Type B pancreatic cell (in vitro differentiated cells): ENCODE measurements at regions not wholly inside any gene's neighbourhood (a gene's known extent, or its start where the extent isn't known, plus 50 kb on each side); places are given as distances from the start of the nearest gene placed in this dataset.

Experiments used
- DNase-seq: peaks from one replicate; pipeline ENCODE4 v3.0.0; 2021; ENCODE audit warnings: mixed read lengths; ENCODE audit not compliant: unreplicated experiment; ENCODE audit errors: extremely low spot score
- H3K27ac Mint-ChIP-seq: 2 replicates; pipeline ENCODE4 v1.8.0; 2021; ENCODE audit warnings: mild to moderate bottlenecking, mixed read lengths
- H3K27me3 Mint-ChIP-seq: 2 replicates; pipeline ENCODE4 v1.8.0; 2021; ENCODE audit warnings: mixed read lengths
- H3K36me3 Mint-ChIP-seq: 2 replicates; pipeline ENCODE4 v1.8.0; 2021; ENCODE audit warnings: mixed read lengths
- H3K4me1 Mint-ChIP-seq: one replicate; pipeline ENCODE4 v1.8.0; 2021; ENCODE audit warnings: mixed read lengths; ENCODE audit not compliant: unreplicated experiment
- H3K4me3 Mint-ChIP-seq: 2 replicates; pipeline ENCODE4 v1.8.0; 2021; ENCODE audit warnings: mild to moderate bottlenecking, mixed read lengths
- H3K9me3 Mint-ChIP-seq: 2 replicates; pipeline ENCODE4 v1.8.0; 2021; ENCODE audit warnings: mixed read lengths
- TF ChIP-seq, protein P1 (sequence below): fragments of 200-600 bp; sonication (generic); conservative IDR thresholded peaks from 2 replicates; pipeline ENCODE4 v1.5.0; 2021; ENCODE audit warnings: antibody characterized with exemption, mild to moderate bottlenecking

- peaks cover 68% of the 10 kb centered on the region for H3K27me3 Mint-ChIP-seq
Measured at GRCh38 chr22:26993886-26994285, 336.5 kb downstream of the MIAT start.

DNA sequence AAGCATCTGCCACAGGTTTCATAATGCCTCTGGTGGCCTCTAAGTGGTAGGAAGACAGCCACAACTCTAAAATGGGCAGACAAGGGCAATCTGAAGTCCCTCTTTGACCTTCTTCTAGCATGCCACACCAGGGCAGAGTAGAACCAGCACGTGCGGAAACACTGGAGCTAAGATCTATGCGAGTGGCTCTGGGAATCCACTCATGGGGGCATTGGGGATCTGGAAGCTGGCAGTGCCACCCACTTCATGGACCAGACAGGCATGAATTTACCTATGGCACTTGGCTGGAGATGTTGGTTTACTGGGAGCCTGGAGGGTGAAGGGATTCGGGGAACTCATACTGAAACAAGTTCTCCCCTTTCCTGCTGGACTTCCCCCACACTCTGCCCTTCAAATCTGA lies 337.4 kb downstream of the MIAT start:
- peaks cover 5% of the 10 kb centered on the region for H3K4me1 Mint-ChIP-seq
- no peak overlapping the region for H3K4me3 Mint-ChIP-seq
- TF ChIP-seq, protein P1, sequence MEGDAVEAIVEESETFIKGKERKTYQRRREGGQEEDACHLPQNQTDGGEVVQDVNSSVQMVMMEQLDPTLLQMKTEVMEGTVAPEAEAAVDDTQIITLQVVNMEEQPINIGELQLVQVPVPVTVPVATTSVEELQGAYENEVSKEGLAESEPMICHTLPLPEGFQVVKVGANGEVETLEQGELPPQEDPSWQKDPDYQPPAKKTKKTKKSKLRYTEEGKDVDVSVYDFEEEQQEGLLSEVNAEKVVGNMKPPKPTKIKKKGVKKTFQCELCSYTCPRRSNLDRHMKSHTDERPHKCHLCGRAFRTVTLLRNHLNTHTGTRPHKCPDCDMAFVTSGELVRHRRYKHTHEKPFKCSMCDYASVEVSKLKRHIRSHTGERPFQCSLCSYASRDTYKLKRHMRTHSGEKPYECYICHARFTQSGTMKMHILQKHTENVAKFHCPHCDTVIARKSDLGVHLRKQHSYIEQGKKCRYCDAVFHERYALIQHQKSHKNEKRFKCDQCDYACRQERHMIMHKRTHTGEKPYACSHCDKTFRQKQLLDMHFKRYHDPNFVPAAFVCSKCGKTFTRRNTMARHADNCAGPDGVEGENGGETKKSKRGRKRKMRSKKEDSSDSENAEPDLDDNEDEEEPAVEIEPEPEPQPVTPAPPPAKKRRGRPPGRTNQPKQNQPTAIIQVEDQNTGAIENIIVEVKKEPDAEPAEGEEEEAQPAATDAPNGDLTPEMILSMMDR, result no peak
- H3K9me3 Mint-ChIP-seq, result no peaks in the 10 kb centered on the region
- H3K36me3 Mint-ChIP-seq, result no peaks in the 10 kb centered on the region
- DNase-seq, result no peak
- H3K27me3 Mint-ChIP-seq, result peaks cover 65% of the 10 kb centered on the region
- H3K27ac Mint-ChIP-seq, result no peak overlapping the region

More at GRCh38 chr22:26993886-26994285, 336.5 kb downstream of the MIAT start:
- H3K4me3 Mint-ChIP-seq, result no peak overlapping the region
- TF ChIP-seq, protein P1, result no peak
- H3K4me1 Mint-ChIP-seq, result peaks cover 5% of the 10 kb centered on the region
- no peaks in the 10 kb centered on the region for H3K9me3 Mint-ChIP-seq
- no peak overlapping the region for H3K27ac Mint-ChIP-seq
- DNase-seq, result no peak
- H3K36me3 Mint-ChIP-seq, result no peaks in the 10 kb centered on the region

DNA sequence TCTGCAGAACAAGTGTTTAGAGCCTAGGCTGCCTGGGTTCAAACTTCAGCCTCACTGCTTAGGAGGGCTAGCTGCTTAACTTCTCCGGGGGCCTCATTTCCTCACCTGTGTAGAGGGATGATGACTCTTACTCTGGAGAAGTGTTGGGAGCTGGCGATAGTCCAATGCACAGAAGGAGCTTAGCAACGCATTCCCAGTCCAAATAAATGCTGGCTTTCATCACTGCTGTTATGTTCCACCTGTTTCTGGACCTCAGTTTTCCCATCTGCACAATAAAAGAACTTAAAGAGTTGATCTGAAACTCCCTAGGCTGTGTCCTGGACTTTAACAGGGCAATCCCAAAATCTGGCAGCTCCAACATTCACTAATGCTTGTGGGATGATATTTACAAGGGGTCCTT lies 337.8 kb downstream of the MIAT start:
- TF ChIP-seq, protein P1, result no peak
- no peak for DNase-seq
- Mint-ChIP-seq H3K4me3 (no peak overlapping the region), H3K4me1 (peaks cover 5% of the 10 kb centered on the region), H3K27ac (no peak overlapping the region), H3K36me3 (no peaks in the 10 kb centered on the region), H3K27me3 (peaks cover 60% of the 10 kb centered on the region), H3K9me3 (no peaks in the 10 kb centered on the region)

- Mint-ChIP-seq H3K4me3 (no peak overlapping the region), H3K9me3 (no peaks in the 10 kb centered on the region), H3K36me3 (no peaks in the 10 kb centered on the region), H3K27ac (no peak overlapping the region), H3K27me3 (peaks cover 57% of the 10 kb centered on the region), H3K4me1 (peaks cover 5% of the 10 kb centered on the region)
- TF ChIP-seq, protein P1, result no peak
- no peak for DNase-seq
Measured at GRCh38 chr22:26996154-26996553, 338.8 kb downstream of the MIAT start.

DNA sequence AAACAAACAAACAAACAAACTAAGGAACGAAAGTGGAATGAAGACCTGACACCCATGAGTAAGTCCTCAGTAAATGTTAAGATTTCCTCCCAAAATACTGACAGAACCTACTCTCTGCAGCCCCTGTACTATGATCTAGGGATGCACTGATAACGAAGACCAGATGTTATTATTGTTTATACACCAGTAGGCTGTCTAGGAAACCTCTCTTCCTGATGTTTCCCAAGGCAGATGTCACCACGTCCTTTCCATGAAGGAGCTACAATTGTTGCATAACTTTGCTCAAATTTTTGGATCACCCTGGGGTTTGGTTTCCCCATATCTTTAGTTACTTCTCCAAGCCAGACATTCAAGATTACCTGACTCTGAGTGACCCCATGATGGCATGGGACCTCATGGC lies 340.7 kb downstream of the MIAT start:
- Mint-ChIP-seq H3K27ac (no peak overlapping the region), H3K4me3 (no peak overlapping the region), H3K36me3 (no peaks in the 10 kb centered on the region), H3K9me3 (no peaks in the 10 kb centered on the region), H3K4me1 (peaks cover 5% of the 10 kb centered on the region), H3K27me3 (peaks cover 57% of the 10 kb centered on the region)
- no peak for DNase-seq
- TF ChIP-seq, protein P1, result no peak

GRCh38 chr22:26998716-26999115 lies 341.3 kb downstream of the MIAT start:
- Mint-ChIP-seq H3K36me3 (no peaks in the 10 kb centered on the region), H3K4me3 (no peak overlapping the region), H3K4me1 (peaks cover 5% of the 10 kb centered on the region), H3K27ac (no peak overlapping the region), H3K9me3 (no peaks in the 10 kb centered on the region), H3K27me3 (peaks cover 60% of the 10 kb centered on the region)
- TF ChIP-seq, protein P1, result no peak
- no peak for DNase-seq
